Activated CD4-positive, alpha-beta T cell treated with anti-CD3 and anti-CD28 coated beads, Interleukin-2, amount 10 ng/mL, durations not matched to agents 24 days and 14 days (primary cell): ENCODE measurements at regions not wholly inside any gene's neighbourhood (a gene's known extent, or its start where the extent isn't known, plus 50 kb on each side); places are given as distances from the start of the nearest gene placed in this dataset.

ENCODE experiments used
- DNase-seq: peaks from one replicate; pipeline ENCODE4 v3.0.0; 2022
- H3K27ac Mint-ChIP-seq: one replicate; pipeline ENCODE4 v1.8.0; 2022; ENCODE audit warnings: mild to moderate bottlenecking, mixed read lengths
- H3K27me3 Mint-ChIP-seq: one replicate; pipeline ENCODE4 v1.8.0; 2022; ENCODE audit warnings: mixed read lengths
- H3K36me3 Mint-ChIP-seq: one replicate; pipeline ENCODE4 v1.8.0; 2022; ENCODE audit warnings: low read depth, mild to moderate bottlenecking, mixed read lengths
- H3K4me1 Mint-ChIP-seq: one replicate; pipeline ENCODE4 v1.8.0; 2021; ENCODE audit warnings: mixed read lengths
- H3K4me3 Mint-ChIP-seq: one replicate; pipeline ENCODE4 v1.8.0; 2022; ENCODE audit warnings: mild to moderate bottlenecking, moderate library complexity, mixed read lengths
- H3K9me3 Mint-ChIP-seq: one replicate; pipeline ENCODE4 v1.8.0; 2021; ENCODE audit warnings: mixed read lengths
- intact Hi-C: fragments of 100-400 bp; cut with micrococcal nuclease; formaldehyde crosslinking; loops from one replicate; pipeline ENCODE4 v1.15.1; 2023

- Mint-ChIP-seq H3K4me3 (no peak overlapping the region), H3K27ac (no peak overlapping the region), H3K36me3 (no peaks in the 10 kb centered on the region), H3K9me3 (no peaks in the 10 kb centered on the region), H3K4me1 (no peaks in the 10 kb centered on the region), H3K27me3 (peaks cover 8% of the 10 kb centered on the region)
- intact Hi-C loops, result no loop called here
- no peak for DNase-seq
These were observed 130.6 kb downstream of the RPL22L1 start for GRCh38 chr3:170739410-170739809.

- intact Hi-C loops, result no loop called here
- Mint-ChIP-seq H3K4me3 (no peak overlapping the region), H3K27ac (no peak overlapping the region), H3K9me3 (no peaks in the 10 kb centered on the region), H3K36me3 (no peaks in the 10 kb centered on the region), H3K27me3 (peaks cover 10% of the 10 kb centered on the region), H3K4me1 (no peaks in the 10 kb centered on the region)
- no peak for DNase-seq
These were observed 131.2 kb downstream of the RPL22L1 start for GRCh38 chr3:170738766-170739165.

GRCh38 chr3:170737498-170738162 is 132.4 kb downstream of the RPL22L1 start:
- Mint-ChIP-seq H3K36me3 (no peaks in the 10 kb centered on the region), H3K4me3 (no peak overlapping the region), H3K9me3 (no peaks in the 10 kb centered on the region), H3K27ac (no peak overlapping the region), H3K27me3 (peaks cover 10% of the 10 kb centered on the region), H3K4me1 (no peaks in the 10 kb centered on the region)
- no peak for DNase-seq
- intact Hi-C loops, result no loop called here

- no peak overlapping the region for H3K27ac Mint-ChIP-seq
These were observed 134.2 kb downstream of the RPL22L1 start for GRCh38 chr3:170735821-170736220.

GRCh38 chr3:170734735-170735065 is 135.3 kb downstream of the RPL22L1 start:
- Mint-ChIP-seq H3K36me3 (no peaks in the 10 kb centered on the region), H3K4me3 (no peak overlapping the region), H3K27ac (no peak overlapping the region), H3K27me3 (peaks cover 8% of the 10 kb centered on the region), H3K4me1 (no peaks in the 10 kb centered on the region), H3K9me3 (no peaks in the 10 kb centered on the region)
- DNase-seq, result no peak
- intact Hi-C loops, result no loop called here

More at GRCh38 chr3:170735821-170736220, 134.2 kb downstream of the RPL22L1 start:
- DNase-seq, result no peak
- H3K4me1 Mint-ChIP-seq, result no peaks in the 10 kb centered on the region
- H3K9me3 Mint-ChIP-seq, result no peaks in the 10 kb centered on the region
- intact Hi-C loops, result no loop called here
- H3K36me3 Mint-ChIP-seq, result no peaks in the 10 kb centered on the region
- H3K4me3 Mint-ChIP-seq, result no peak overlapping the region
- H3K27me3 Mint-ChIP-seq, result peaks cover 10% of the 10 kb centered on the region

- H3K27me3 Mint-ChIP-seq, result peaks cover 6% of the 10 kb centered on the region
- no peak overlapping the region for H3K27ac Mint-ChIP-seq
- no peaks in the 10 kb centered on the region for H3K4me1 Mint-ChIP-seq
- H3K4me3 Mint-ChIP-seq, result no peak overlapping the region
- DNase-seq, result no peak
- H3K9me3 Mint-ChIP-seq, result no peaks in the 10 kb centered on the region
- no peaks in the 10 kb centered on the region for H3K36me3 Mint-ChIP-seq
- intact Hi-C loops, result no loop called here
These were observed 135.8 kb downstream of the RPL22L1 start for GRCh38 chr3:170734043-170734734.

GRCh38 chr3:170732660-170733245 is 137.2 kb downstream of the RPL22L1 start:
- DNase-seq, result no peak
- Mint-ChIP-seq H3K27ac (no peak overlapping the region), H3K27me3 (peaks cover 6% of the 10 kb centered on the region), H3K36me3 (no peaks in the 10 kb centered on the region), H3K9me3 (no peaks in the 10 kb centered on the region), H3K4me1 (no peaks in the 10 kb centered on the region), H3K4me3 (no peak overlapping the region)
- intact Hi-C loops, result no loop called here

GRCh38 chr3:170731281-170731680 is 138.7 kb downstream of the RPL22L1 start:
- no peak for DNase-seq
- intact Hi-C loops, result no loop called here
- no peaks in the 10 kb centered on the region for H3K36me3 Mint-ChIP-seq
- peaks cover 4% of the 10 kb centered on the region for H3K27me3 Mint-ChIP-seq
- no peaks in the 10 kb centered on the region for H3K9me3 Mint-ChIP-seq
- no peak overlapping the region for H3K4me3 Mint-ChIP-seq
- H3K27ac Mint-ChIP-seq, result no peak overlapping the region
- H3K4me1 Mint-ChIP-seq, result no peaks in the 10 kb centered on the region

- no peaks in the 10 kb centered on the region for H3K9me3 Mint-ChIP-seq
- H3K27me3 Mint-ChIP-seq, result peaks cover 2% of the 10 kb centered on the region
- no peak overlapping the region for H3K4me3 Mint-ChIP-seq
- no peaks in the 10 kb centered on the region for H3K4me1 Mint-ChIP-seq
- no peak for DNase-seq
- no peaks in the 10 kb centered on the region for H3K36me3 Mint-ChIP-seq
- intact Hi-C loops, result no loop called here
- no peak overlapping the region for H3K27ac Mint-ChIP-seq
These were observed 139.8 kb downstream of the RPL22L1 start for GRCh38 chr3:170730071-170730812.

- Mint-ChIP-seq H3K27me3 (peaks cover 9% of the 10 kb centered on the region), H3K4me1 (no peaks in the 10 kb centered on the region), H3K9me3 (no peaks in the 10 kb centered on the region), H3K36me3 (no peaks in the 10 kb centered on the region), H3K27ac (no peak overlapping the region), H3K4me3 (no peak overlapping the region)
- DNase-seq, result no peak
- intact Hi-C loops, result no loop called here
These were observed 141.8 kb downstream of the RPL22L1 start for GRCh38 chr3:170728181-170728580.

GRCh38 chr3:170727754-170728153 is 141.9 kb upstream of the SLC7A14 start:
- no peak overlapping the region for H3K27ac Mint-ChIP-seq
- H3K27me3 Mint-ChIP-seq, result peaks cover 9% of the 10 kb centered on the region
- no peaks in the 10 kb centered on the region for H3K9me3 Mint-ChIP-seq
- DNase-seq, result no peak
- intact Hi-C loops, result no loop called here
- no peak overlapping the region for H3K4me3 Mint-ChIP-seq
- H3K4me1 Mint-ChIP-seq, result no peaks in the 10 kb centered on the region
- H3K36me3 Mint-ChIP-seq, result no peaks in the 10 kb centered on the region

- no peaks in the 10 kb centered on the region for H3K4me1 Mint-ChIP-seq
- no peak overlapping the region for H3K27ac Mint-ChIP-seq
- H3K36me3 Mint-ChIP-seq, result no peaks in the 10 kb centered on the region
- no peaks in the 10 kb centered on the region for H3K9me3 Mint-ChIP-seq
- H3K4me3 Mint-ChIP-seq, result no peak overlapping the region
- peaks cover 9% of the 10 kb centered on the region for H3K27me3 Mint-ChIP-seq
- DNase-seq, result no peak
- intact Hi-C loops, result no loop called here
These were observed 141.2 kb upstream of the SLC7A14 start for GRCh38 chr3:170726976-170727661.

- Mint-ChIP-seq H3K9me3 (no peaks in the 10 kb centered on the region), H3K27ac (no peak overlapping the region), H3K27me3 (peaks cover 14% of the 10 kb centered on the region), H3K36me3 (no peaks in the 10 kb centered on the region), H3K4me1 (no peaks in the 10 kb centered on the region), H3K4me3 (no peak overlapping the region)
- intact Hi-C loops, result no loop called here
- DNase-seq, result no peak
These were observed 139.4 kb upstream of the SLC7A14 start for GRCh38 chr3:170725285-170725731.
